ENCODE measurements at regions not wholly inside any gene's neighbourhood (a gene's known extent, or its start where the extent isn't known, plus 50 kb on each side); places are given as distances from the start of the nearest gene placed in this dataset.

DNA sequence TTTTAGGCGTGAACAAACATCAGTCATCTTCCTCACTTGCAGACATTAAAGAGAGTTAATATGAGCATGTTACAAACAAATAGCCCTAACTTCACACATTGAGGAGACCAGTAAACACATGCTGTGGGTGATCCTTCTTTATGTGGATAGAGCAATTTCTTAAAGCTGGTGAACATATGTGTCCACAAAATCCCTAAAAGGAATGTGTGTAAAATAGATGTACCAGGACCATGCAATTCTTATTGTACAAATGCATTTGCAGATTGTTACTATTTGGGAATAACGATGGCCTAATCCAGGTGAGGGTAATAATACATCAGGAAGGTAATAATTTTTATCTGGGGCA, 228.9 kb downstream of the ALDH8A1 start:
- no peak for TF ChIP-seq EZH2phosphoT487 (IDR thresholded peaks at IDR 0.05; ENCODE audit: borderline replicate concordance, low read length)
- TF ChIP-seq, protein P1, sequence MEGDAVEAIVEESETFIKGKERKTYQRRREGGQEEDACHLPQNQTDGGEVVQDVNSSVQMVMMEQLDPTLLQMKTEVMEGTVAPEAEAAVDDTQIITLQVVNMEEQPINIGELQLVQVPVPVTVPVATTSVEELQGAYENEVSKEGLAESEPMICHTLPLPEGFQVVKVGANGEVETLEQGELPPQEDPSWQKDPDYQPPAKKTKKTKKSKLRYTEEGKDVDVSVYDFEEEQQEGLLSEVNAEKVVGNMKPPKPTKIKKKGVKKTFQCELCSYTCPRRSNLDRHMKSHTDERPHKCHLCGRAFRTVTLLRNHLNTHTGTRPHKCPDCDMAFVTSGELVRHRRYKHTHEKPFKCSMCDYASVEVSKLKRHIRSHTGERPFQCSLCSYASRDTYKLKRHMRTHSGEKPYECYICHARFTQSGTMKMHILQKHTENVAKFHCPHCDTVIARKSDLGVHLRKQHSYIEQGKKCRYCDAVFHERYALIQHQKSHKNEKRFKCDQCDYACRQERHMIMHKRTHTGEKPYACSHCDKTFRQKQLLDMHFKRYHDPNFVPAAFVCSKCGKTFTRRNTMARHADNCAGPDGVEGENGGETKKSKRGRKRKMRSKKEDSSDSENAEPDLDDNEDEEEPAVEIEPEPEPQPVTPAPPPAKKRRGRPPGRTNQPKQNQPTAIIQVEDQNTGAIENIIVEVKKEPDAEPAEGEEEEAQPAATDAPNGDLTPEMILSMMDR (IDR thresholded peaks at IDR 0.05; ENCODE audit: low read depth, low read length, poor library complexity, severe bottlenecking): no peak

All from DOHH2 (cell line).